GM18519 (cell line): ENCODE measurements at regions not wholly inside any gene's neighbourhood (a gene's known extent, or its start where the extent isn't known, plus 50 kb on each side); places are given as distances from the start of the nearest gene placed in this dataset.
"Not testable (repeated sequence)": the region's sequence is repeated elsewhere in the genome, so short reads cannot be mapped to it uniquely, and the experiment has no call there.

Experiments used
- ATAC-seq: cut with Tn5 transposase; IDR thresholded peaks from one replicate; pipeline ENCODE4 v1.9.1; 2021; ENCODE audit warnings: mild to moderate bottlenecking, moderate library complexity; ENCODE audit not compliant: unreplicated experiment, low FRiP score

DNA sequence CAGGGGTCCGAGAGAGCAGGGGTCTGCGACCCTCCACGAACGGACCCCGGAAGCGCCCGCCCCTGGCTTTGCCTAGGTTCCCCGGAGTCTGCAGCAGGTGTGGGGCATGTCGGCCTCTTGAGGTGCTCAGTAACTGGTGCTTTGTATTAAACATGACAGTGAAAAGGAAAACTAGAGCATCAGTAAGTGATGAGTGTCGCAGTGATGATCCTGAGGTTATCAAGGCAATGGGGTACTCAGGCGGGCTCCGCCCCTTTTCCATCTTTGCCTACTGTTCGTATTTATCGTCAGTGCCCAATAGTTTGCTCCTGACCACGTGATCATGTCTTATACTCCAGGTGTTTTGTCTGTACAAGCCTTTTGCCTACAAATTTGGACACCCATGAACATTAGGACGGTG is 262.4 kb downstream of the ZNF37A start:
- ATAC-seq: peak; percentile 19

DNA sequence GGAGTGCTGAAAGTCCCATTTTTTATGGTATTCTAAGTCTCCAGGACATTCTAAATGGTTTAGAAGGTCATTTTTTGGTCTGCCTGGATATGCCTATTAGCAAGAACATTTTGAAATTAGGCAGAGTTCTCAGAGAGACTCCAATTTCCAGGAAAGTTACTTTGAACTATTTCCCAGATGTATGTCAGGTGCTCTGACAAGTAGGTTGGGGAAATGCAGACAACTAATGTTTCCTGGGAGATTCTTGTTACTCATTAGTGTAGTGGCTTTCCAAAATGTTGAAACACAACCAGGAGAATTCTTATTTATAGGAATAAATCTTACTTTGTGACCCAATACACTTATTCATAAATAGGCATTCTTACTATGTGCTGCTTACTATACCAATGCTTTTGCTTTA is 268.4 kb downstream of the ZNF37A start:
- not testable (repeated sequence) for ATAC-seq

DNA sequence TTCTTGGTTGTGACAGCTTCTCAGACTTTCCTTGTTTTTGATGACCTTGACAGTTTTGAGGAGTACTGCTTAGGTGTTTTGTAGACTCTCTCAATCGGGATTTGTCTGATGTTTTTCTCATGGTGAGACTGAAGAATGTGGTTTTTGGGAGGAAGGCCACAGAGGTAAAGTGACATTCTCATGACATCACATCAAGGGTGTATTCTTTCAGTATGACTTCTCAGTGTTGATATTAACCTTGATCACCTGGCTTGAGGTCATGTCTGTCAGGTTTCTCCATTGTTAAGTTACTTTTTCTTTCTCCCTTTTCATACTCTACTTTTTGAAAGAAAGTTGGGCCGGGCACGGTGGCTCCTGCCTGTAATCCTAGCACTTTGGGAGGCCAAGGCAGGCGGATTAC is 269.9 kb downstream of the ZNF37A start:
- ATAC-seq: not testable (repeated sequence)

DNA sequence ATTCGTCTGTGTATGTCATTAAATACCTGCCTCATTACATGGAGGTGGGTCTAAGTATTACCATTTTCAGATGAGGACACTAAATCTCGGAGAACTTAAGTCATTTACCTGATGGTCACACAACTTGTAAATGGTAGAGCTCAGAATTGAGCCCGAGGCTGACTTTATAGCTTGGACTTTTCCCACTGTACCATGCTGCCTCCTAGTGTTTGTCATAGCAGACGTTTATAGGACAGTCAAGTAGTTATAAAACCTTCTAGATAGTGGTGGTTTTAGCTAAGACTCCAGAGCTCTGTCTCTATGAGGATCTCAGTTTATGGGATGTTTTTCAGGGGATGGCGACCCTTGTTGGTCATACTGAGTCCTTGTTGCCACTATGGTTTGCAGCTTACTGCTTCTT is 271.8 kb downstream of the ZNF37A start:
- ATAC-seq: not testable (repeated sequence)

DNA sequence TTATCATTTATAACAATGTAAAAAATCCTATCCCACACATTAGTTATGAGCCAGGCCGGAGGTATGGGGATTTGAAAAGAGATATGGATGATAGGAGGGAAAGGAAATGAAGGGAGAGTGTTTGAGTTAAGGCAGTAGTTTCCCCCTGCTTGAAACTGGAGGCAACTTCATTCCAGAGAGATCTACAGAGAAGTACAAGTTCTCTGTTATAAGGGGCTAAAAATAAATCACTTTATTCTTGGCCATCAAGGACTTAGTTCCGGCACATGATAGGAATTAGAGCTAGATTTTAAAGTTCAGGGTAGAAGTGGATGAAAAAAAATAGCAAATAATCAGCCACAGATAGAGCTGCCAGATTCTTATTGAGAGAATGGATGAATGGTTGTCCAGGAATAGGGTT is 289.7 kb downstream of the ZNF37A start:
- ATAC-seq: not testable (repeated sequence)

DNA sequence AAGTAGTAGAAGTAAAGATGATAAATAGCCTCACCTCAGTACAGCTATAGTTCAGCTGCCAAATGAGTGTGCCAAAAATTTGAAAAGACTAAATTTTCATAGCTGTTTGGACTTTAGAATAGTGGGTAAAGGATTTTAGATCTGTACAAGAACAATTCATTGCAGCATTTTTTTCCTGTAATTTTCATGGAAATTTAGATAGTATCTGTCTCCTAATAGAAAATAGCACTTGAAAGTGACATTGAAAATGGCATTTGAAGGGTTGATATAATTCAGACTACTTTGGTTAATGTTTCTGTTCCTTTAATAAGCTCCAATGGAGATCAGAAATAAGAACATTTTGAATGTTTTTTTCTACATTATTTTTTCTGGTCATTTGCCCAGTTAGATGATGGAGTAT is 292.7 kb downstream of the ZNF37A start:
- not testable (repeated sequence) for ATAC-seq

DNA sequence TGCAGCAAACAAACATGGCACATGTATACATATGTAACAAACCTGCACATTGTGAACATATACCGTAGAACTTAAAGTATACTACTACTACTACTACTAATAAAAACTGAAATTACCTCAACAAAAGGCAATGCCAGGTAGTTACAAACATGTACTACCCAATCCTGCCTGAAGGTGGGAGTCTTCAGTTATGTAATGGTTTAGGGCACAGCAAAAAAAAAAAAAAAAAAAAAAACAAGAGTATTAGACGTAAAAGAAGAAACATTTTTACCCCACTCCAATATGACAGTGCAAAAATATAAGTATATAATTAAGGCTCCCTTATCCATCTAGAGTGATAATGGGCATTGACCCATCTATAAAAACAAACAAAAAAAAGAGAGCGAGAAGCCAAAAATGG is 296.6 kb downstream of the ZNF37A start:
- ATAC-seq: not testable (repeated sequence)

DNA sequence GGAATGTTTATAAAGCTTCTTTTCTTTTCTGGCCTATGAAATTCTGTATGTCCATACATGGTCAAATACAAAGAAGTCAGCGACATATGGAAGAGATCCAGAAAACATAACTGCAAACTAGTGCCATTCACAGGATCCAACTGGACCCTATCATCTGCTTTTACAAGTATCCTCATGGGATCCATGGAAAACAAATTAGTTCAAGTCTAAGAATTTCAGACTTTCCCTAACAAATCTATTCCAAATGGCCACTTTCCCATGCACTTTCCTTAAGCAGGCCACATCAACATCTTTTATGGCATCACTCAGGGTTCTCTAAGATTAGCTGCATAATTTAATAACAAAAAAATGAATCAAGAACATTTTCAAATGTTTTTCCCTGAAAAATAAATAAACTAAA is 301.3 kb downstream of the ZNF37A start:
- not testable (repeated sequence) for ATAC-seq

DNA sequence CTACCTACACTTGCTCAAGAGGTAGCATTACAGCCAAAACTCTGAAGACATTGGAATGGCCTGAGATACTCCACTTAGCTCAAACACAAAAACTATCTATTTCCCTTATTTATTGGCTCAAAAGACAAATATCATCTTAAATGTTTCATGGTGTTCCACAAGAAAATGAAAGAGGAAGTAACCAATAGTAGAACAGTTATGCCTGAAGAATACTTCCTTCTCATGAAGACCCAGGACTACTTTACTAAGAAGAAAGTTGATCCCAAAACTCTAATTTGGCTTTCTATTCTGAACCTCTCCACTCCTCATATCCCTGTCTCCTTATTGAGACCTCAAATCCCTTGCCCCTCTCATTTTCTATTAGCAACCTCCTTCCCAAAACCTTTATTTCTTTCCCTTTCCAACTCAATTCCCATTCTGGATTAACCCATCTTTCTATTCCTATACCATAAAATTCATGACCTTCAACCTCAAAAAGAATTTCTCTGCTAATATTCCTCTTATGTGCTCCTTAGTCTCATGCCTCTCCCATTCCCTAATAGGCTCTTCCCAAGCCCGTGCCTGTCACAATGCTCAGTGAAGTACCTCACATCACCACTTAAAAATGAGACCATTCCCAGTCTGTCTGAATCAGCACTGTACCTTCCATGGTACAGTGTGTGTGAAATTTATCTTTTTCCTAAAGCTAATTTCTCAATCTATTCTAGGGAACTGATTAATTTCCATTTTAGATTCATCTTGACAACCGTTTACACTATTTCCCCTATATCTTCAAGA is 302.2 kb downstream of the ZNF37A start:
- not testable (repeated sequence) for ATAC-seq

DNA sequence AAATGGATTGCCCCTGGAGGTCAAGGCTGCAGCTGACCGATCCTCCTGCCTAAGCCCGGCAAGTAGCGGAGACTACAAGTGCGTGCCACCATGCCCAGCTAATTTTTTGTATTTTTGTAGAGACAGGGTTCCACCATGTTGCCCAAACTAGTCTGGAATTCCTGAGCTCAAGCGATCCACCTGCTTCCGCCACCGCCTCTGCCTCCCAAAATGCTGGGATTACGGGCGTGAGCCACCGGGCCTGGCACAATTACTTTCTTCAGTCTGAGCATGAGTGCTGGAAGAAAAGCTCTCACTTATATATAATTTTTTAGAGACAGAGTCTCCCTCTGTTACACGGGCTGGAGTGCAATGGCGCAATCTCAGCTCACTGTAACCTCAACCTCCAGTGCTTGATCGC is 307.4 kb downstream of the ZNF37A start:
- not testable (repeated sequence) for ATAC-seq

DNA sequence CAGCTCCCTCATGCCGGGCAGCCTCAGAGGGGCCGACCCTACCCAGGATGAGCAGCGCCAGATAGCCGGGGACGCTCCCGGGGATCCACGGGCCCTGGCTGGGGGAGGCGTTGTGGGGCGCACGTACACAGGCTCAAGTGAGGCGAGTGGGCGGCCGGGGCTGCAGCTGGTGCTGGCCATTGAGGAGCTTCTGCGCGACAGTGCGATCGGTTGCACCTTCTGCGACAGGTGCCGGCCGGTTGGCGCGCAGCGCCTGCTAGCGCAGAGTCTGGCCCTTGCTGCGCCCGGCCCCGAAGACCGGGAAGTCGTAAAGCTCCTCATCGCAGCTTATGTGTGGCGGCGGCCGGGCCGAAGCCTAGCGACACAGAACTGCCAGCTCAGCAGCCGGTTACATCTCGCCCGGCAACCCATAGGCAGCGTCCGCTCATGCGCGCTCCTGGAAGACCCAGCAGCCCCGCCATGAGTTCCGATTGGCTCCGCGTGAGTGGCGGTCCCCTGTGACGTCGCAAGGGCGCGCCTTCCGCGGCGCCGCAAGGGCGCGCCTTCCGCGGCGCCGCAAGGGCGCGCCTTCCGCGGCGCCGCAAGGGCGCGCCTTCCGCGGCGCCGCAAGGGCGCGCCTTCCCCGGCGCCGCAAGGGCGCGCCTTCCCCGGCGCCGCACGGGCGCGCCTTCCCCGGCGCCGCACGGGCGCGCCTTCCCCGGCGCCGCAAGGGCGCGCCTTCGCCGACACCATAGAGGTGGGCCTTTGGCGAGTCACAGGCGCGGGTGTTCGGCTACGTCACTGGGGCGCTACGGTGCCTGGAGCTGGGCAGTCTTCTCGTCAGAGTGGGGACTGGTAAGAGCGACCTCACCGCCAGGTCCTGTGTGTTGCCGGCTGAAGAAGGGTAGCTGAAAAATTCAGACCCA is 308.6 kb downstream of the ZNF37A start:
- ATAC-seq: peak; percentile 98

DNA sequence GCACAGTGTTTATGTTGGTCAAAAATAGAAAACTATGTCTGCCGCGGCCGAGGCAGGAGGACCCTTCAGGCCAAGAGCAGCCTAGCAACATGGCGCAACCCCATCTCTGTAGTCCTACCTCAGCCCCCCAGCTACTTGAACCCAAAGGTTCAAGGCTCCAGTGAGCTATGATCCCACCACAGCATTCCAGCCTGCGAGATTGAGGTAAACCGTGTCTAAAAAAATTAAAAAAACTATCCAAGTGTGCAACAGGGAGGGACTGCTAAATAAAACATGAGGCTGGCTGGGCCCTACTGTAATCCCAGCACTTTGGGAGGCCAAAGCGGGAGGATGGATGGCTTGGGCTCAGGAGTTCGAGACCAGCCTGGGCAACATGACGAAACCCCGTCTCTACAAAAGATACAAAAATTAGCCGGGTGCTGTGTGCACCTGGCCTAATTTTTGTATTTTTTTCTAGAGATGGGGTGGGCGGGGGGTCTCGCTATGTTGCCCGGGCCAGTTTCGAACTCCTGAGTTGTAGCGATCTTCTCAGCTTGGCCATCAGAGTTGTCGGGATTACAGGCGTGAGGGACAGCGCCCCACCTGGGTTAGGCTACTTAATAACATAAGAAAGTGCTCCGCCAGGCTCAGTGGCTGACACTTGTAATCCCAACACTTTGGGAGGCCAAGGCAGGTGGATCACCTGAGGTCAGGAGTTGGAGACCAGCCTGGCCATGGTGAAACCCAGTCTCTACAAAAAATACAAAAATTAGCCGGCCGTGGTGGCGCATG is 309.4 kb downstream of the ZNF37A start:
- not testable (repeated sequence) for ATAC-seq

DNA sequence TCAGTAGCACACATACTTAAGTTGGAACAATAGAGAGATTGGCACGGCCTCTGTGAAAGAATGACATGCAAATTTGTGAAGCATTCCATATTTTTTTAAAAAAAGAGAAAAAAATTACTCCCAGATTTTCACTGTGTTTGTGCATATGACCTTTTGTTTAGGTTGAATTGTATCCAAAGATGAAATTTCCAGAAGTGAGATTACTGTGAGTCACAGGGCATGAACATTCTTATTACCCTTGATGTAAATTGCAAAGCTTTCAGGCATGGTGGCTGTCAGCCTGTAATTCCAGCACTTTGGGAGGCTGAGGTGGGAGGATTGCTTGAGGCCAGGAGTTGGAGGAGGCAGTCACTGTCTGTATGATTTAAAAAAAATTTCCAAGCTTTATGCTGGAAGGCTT is 329.5 kb downstream of the ZNF37A start:
- ATAC-seq: not testable (repeated sequence)

DNA sequence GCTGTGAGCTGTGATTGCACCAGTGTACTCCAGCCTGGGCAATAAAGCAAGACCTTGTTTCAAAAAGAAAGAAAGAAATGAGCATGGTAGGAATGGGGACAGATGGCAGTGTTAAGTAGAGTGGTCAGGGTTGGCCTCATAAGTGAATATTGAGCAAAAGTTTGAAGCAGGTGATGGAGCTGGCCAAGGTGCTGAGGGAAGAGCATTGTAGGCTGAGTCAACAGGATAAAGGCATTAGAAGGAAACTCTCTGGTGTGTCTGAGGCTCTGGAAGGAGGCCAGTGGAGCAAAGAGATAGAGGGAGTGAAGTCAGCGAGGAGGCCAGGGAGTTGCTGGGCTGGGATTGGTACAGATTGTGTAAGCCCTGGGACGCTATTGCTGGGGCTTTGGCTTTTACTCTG is 336.1 kb downstream of the ZNF37A start:
- not testable (repeated sequence) for ATAC-seq

DNA sequence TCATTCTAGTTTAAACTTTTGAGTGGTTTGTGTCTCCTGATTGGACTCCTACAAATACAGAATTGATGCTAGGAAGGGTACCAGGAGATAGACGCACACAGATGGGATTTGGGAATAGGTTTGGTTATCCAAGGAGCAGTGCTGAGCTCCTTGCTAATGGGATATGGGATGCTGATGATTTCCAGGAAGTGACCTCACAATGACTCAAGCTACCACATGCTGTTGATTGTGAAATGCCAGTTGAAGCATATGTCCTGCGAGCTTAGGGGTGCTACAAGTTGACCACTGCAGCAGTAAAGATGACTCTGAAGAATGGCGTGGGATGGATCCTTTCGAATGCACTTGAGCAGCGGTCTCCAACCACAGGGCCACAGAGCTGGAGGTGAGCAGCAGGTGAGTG is 343.2 kb downstream of the ZNF37A start:
- ATAC-seq: not testable (repeated sequence)

DNA sequence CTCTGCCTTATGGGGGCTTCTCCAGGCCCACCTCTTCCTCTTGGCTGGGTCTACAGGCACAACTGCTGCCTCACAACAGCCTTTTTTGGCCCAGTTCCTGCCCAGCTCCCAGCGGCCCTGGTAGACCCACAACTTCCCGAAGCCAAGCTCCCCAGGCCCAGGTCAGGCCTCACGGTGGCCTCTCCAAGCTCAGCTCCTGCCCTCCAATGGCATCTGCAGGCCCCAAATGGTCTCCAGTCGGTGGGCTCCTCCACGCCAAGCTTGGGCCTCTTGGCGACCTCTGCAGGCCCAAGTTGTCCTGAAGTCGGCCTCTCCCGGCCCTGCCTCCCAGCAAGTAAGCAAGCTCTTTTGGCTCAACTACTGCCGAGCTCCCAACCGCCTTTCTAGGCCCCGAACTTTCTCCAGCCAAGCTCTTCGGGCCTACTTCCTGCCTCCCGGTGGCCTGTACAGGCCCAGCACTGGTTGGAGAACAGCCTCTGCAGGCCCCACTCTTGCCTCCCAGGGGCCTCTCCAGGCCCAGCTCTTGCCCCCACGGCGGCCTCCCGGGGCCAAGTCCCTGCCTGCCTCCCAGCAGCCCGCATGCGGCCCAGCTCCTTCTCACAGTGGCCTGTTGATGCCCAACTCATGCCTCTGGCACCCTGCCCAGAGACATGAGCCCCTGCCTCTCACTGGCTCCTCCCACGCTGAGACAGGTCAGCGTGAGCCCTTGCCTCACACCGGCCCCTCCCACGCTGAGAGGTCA is 354.6 kb downstream of the ZNF37A start:
- ATAC-seq: not testable (repeated sequence)

DNA sequence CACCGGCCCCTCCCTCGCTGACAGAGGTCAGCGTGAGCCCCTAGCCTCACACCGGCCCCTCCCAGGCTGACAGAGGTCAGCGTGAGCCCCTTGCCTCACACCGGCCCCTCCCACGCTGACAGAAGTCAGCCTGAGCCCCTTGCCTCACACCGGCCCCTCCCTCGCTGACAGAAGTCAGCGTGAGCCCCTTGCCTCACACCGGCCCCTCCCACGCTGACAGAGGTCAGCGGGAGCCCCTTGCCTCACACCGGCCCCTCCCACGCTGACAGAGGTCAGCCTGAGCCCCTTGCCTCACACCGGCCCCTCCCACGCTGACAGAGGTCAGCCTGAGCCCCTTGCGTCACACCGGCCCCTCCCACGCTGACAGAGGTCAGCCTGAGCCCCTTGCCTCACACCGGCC is 355.5 kb downstream of the ZNF37A start:
- ATAC-seq: not testable (repeated sequence)

DNA sequence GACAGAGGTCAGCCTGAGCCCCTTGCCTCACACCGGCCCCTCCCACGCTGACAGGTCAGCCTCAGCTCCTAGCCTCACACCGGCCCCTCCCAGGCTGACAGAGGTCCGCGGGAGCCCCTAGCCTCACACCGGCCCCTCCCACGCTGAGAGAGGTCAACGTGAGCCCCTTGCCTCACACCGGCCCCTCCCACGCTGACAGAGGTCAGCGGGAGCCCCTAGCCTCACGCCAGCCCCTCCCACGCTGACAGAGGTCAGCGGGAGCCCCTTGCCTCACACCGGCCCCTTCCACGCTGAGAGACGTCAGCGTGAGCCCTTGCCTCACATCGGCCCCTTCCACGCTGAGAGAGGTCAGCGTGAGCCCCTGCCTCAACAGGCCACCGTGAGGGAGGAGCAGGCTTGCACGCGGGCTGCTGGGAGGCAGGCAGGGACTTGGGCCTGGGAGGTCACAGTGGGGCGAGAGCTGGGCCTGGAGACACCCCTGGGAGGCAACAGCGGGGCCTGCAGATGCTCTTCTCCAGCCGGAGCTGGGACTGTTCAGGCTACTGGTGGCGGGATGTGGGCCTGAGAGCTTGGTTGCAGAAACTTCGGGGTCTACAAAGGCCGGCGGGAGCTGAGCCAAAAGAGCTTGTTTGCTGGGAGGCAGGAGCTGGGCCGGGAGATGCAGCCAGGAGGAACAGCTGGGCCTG is 356.4 kb downstream of the ZNF37A start:
- ATAC-seq: not testable (repeated sequence)

DNA sequence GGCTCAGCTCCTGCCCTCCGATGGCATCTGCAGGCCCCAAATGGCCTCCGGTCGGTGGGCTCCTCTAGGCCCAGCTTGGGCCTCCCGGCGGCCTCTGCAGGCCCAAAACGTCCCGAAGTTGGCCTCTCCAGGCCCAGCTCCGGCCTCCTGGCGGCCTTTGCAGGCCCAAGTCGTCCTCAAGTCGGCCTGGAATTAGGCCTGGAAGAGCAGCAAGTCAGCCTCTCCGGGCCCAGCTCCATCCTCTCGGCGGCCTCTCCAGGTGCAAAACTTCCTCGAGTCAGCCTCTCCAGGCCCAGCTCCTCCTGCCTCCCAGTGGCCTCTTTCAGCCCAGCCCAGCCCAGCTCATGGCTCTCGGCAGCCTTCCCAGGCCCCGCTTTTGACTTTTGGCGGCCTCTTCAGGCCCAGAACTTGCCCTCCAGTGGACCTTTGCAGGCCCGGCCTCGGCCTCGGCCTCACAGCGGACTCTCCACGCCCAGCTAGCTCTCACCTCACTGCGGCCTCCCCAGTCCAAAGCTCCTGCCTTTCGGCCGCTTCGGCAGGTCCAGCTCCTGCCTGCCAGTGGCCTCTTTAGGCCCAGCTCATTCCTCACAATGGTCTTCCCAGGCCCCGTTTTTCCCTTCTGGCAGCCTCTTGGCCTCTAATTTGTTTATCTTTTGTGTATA is 357.3 kb downstream of the ZNF37A start:
- ATAC-seq: not testable (repeated sequence)
